BJ (cell line): ENCODE measurements at regions not wholly inside any gene's neighbourhood (a gene's known extent, or its start where the extent isn't known, plus 50 kb on each side); places are given as distances from the start of the nearest gene placed in this dataset.

Experiments used
- CTCF ChIA-PET: fragments of 350-600 bp; formaldehyde crosslinking; extraction: SDS; loops from one replicate; lab custom pipeline; 2021; ENCODE audit warnings: antibody characterized with exemption, inconsistent platforms; lab: Yijun Ruan, JAX
- POLR2A ChIA-PET: fragments of 300-600 bp; sonication (Branson Sonifier 250); formaldehyde crosslinking; extraction: SDS; loops from one replicate; lab custom pipeline; 2021; ENCODE audit warnings: antibody characterized with exemption; lab: Charles Lee
- DNase-seq: peaks from one replicate; pipeline ENCODE4 v3.0.0-alpha.2; 2011; ENCODE audit warnings: low read depth
- H3K27me3 ChIP-seq: 2 replicates; pipeline ENCODE4 v1.6.0; 2011; ENCODE audit warnings: low read length; ENCODE audit not compliant: control insufficient read depth, insufficient read depth
- H3K36me3 ChIP-seq: 2 replicates; pipeline ENCODE4 v1.5.1; 2011; ENCODE audit warnings: low read length; ENCODE audit not compliant: control insufficient read depth, insufficient read depth
- H3K4me3 ChIP-seq: 2 replicates; pipeline ENCODE4 v1.5.1; 2011; ENCODE audit warnings: low read depth, mild to moderate bottlenecking, control low read depth, low read length
- TF ChIP-seq, protein P1 (sequence below): IDR thresholded peaks from 2 replicates; pipeline ENCODE4 v1.5.1; 2011; ENCODE audit warnings: low read depth, mild to moderate bottlenecking, control low read depth, inconsistent platforms, low read length, moderate library complexity; ENCODE audit not compliant: insufficient read depth

DNA sequence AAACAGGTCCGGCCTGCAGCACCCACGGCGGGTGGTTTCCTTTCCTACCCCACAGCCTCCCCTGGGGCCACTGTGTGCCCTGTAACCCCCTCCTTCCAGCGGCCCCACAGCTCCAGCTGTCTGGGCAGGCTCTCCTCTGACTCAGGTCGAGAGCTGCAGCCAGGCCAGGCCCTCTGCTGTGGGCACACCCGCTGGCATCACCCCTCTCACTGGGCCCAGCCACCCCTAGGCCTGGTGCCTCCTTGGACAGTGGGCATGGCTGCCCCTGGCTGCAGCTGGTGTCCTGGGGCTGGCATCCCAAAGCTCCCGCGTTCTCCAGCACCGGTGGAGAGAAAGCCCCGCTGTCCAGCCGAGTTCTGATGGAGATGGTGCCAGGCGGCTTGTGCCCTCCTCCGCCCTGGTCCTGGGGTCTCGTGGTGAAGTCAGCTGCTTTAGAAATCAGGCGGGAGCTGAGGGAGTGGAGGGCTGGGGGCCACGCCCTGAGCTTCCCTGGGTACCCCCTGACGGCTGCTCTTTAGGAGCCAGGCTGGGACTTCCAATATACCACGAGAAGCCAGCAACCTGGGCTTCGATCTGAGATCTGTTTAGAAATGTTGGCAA is 114.9 kb downstream of the KIF26A start:
- TF ChIP-seq, protein P1, sequence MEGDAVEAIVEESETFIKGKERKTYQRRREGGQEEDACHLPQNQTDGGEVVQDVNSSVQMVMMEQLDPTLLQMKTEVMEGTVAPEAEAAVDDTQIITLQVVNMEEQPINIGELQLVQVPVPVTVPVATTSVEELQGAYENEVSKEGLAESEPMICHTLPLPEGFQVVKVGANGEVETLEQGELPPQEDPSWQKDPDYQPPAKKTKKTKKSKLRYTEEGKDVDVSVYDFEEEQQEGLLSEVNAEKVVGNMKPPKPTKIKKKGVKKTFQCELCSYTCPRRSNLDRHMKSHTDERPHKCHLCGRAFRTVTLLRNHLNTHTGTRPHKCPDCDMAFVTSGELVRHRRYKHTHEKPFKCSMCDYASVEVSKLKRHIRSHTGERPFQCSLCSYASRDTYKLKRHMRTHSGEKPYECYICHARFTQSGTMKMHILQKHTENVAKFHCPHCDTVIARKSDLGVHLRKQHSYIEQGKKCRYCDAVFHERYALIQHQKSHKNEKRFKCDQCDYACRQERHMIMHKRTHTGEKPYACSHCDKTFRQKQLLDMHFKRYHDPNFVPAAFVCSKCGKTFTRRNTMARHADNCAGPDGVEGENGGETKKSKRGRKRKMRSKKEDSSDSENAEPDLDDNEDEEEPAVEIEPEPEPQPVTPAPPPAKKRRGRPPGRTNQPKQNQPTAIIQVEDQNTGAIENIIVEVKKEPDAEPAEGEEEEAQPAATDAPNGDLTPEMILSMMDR: no peak
- POLR2A ChIA-PET: no interaction called here
- DNase-seq: no peak
- Histone ChIP-seq H3K36me3 (no peaks in the 10 kb centered on the region), H3K4me3 (no peak overlapping the region), H3K27me3 (no peaks in the 10 kb centered on the region)
- CTCF ChIA-PET: no interaction called here

DNA sequence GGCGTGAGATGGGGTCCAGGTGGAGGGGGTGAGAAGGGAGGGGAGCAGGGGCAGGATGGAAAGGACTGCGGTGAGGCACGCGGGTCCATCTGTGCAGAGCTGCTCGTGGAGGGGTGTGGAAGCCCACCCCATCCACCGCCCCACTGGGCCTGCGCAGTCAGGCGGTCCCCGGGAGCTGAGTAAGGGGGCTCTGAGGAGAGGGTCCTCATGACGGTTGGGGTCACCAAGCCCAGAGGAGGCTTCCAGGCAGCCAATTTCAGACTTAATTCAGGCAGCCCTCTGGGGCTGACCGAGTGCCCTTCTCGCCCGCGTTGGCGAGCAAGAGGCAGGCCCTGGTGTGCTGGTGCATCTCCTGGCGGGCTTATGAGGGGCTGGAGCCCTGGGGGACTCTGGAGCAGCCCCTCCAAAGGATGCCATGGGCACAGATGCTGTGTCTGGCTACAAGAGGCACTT is 115.5 kb downstream of the KIF26A start:
- Histone ChIP-seq H3K4me3 (no peak overlapping the region), H3K36me3 (no peaks in the 10 kb centered on the region), H3K27me3 (no peaks in the 10 kb centered on the region)
- ChIA-PET POLR2A (no interaction called here), CTCF (no interaction called here)
- TF ChIP-seq, protein P1: no peak
- no peak for DNase-seq

DNA sequence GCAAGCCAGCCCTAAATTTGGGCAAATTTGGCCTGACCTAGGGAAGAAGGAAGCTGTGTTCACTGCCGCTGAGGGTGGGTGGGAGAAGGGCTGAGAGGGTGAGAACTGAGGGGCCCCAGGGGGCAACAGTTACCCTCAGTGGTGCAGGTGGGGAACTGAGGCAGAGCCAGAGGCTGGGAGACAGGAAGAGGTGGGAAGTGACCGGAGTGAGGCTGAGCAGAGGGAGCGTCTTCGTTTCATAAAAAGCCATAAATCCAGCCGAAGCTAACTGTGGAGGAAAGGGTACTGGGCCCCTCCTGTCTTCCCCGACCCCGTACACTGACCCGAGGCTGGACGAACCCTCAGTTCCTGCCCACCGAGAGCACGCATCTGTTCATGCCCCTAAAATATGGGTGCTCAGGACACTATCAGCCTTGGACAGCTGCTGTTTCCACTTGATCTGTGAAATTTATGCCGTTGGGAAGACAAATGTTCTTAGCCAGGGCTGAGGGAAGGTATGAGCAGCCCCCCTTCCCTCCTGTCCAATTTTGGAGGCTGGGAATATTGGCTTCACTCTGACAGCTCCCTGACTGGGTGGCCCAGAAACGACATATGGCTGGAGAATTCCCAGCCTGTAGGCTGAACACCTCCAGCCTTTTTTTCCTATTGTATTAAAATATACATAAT is 116.5 kb downstream of the KIF26A start:
- TF ChIP-seq, protein P1: no peak
- H3K27me3 ChIP-seq: no peaks in the 10 kb centered on the region
- no peak overlapping the region for H3K4me3 ChIP-seq
- CTCF ChIA-PET: interaction anchor here (0.6 kb wide), 1 partner anchor 37 kb away, joined by 3 read pairs; no protein-coding TSS in a partner anchor
- no peak for DNase-seq
- no peaks in the 10 kb centered on the region for H3K36me3 ChIP-seq
- POLR2A ChIA-PET: no interaction called here

DNA sequence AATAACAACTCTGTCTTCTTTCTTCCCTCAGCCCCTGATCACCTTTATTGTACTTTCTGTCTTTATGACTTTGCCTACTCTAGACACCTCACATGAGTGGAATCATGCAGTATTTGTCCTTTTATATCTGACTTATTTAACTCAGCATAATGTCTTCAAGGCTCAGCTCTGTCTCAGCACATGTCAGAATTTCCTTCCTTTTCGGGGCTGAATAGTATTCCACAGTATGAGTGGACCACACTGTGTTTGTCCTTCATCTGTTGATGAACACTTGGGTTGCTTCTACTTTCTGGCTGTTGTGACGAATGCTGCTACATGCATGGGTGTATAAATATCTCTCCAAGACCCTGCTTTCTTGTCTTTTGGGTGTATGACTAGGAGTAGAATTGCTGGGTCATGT is 117.6 kb downstream of the KIF26A start:
- Histone ChIP-seq H3K27me3 (no peaks in the 10 kb centered on the region), H3K4me3 (no peak overlapping the region), H3K36me3 (no peaks in the 10 kb centered on the region)
- TF ChIP-seq, protein P1: no peak
- no peak for DNase-seq
- ChIA-PET CTCF (no interaction called here), POLR2A (no interaction called here)

DNA sequence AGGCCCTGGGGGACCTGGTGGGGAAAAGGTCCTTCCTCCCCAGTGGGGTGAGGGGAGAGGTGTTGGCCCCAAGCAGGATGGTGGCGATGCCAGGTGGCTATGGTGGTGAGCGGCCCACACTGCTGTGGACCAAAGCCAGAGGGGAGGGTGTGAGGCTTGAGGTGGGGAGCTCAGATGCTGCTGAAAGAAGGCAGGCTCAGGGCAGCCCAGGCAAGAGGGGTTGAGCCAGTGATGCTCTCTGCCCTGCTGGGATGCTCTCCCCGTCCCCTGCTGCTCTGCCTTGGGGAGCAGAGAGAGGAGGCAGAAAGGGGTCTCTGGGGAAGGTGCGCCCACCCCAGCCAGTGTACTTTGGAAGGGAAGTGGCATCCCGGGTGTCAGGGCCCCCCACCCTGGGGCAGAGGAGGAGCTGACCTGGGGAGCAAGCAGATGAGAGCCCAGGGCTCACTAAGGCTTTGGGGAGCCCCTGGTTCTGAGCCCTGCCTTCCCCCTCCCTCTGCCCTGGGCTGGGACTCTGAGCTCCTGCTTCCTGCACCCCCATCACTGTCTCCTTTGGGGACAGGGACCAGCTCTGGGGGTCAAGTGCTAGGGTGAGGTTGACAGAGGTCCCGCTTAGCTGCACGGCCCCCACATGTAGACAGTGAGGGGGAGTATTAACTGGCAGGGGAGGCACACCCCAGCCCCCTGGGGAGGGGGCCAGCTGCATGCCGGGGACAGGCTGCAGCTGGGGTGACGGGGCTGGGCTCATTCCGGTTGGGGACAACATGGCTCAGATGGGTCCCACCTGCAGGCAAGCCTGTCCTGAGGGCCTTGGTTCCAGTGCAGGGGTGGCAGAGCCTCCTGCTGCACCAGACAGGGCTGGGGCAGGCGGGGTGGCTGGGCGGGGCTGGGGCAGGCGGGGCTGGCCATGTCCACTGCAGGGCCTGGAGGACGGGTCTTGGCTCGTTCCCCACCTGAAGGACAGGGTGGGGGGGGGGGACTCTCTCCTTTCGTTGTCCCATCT is 124.4 kb downstream of the KIF26A start:
- H3K36me3 ChIP-seq: no peaks in the 10 kb centered on the region
- no peaks in the 10 kb centered on the region for H3K27me3 ChIP-seq
- ChIA-PET CTCF (no interaction called here), POLR2A (no interaction called here)
- TF ChIP-seq, protein P1: no peak
- no peak for DNase-seq
- H3K4me3 ChIP-seq: no peak overlapping the region
